H1 (cell line): ENCODE measurements at regions not wholly inside any gene's neighbourhood (a gene's known extent, or its start where the extent isn't known, plus 50 kb on each side); places are given as distances from the start of the nearest gene placed in this dataset.

Source experiments
- CHD2 ChIP-seq: IDR thresholded peaks from 2 replicates; pipeline ENCODE4 v1.6.1; 2012; ENCODE audit warnings: low read length, improper control_type of control experiment
- EP300 ChIP-seq, 2 experiments: IDR thresholded peaks; 1 replicate in 1 of 2; 2 replicates in 1 of 2; pipeline ENCODE4 v1.6.1; 2011 to 2012; ENCODE audit warnings: low read depth in 2 of 2, low read length in 2 of 2, mild to moderate bottlenecking in 2 of 2, borderline replicate concordance in 1 of 2, inconsistent platforms in 1 of 2, moderate library complexity in 1 of 2
- HDAC6 ChIP-seq: IDR thresholded peaks from one replicate; pipeline ENCODE4 v1.7.1; 2012; ENCODE audit warnings: low read depth, mild to moderate bottlenecking, inconsistent platforms, low read length, moderate library complexity
- POLR2A ChIP-seq, 2 experiments: IDR thresholded peaks; 1 replicate in 1 of 2; 2 replicates in 1 of 2; pipeline ENCODE4 v1.6.1; 2011; ENCODE audit warnings: low read depth in 2 of 2, low read length in 2 of 2, mild to moderate bottlenecking in 2 of 2; ENCODE audit errors: control extremely low read depth in 1 of 2
- RAD21 ChIP-seq, 2 experiments: IDR thresholded peaks in 1 of 2; conservative IDR thresholded peaks in 1 of 2; 2 replicates each; pipeline ENCODE4 v1.6.1; 2011; ENCODE audit warnings: low read depth in 2 of 2, low read length in 2 of 2, improper control_type of control experiment in 1 of 2, inconsistent platforms in 1 of 2, mild to moderate bottlenecking in 1 of 2, moderate library complexity in 1 of 2
- SRF ChIP-seq: IDR thresholded peaks from 2 replicates; pipeline ENCODE4 v1.6.1; 2011; ENCODE audit warnings: mild to moderate bottlenecking, low read depth, low read length, moderate library complexity
- ZNF274 ChIP-seq: IDR thresholded peaks from 2 replicates; pipeline ENCODE4 v1.7.0; 2012; ENCODE audit warnings: low read length, borderline replicate concordance; ENCODE audit errors: extremely low read depth
- TF ChIP-seq, protein P1 (sequence below), 3 experiments: IDR thresholded peaks; 1 replicate in 2 of 3; 2 replicates in 1 of 3; pipeline versions ENCODE4 v1.5.1 to v1.6.1; 2011; ENCODE audit warnings: low read length in 3 of 3, mild to moderate bottlenecking in 3 of 3, inconsistent platforms in 2 of 3, low read depth in 1 of 3, moderate library complexity in 1 of 3; ENCODE audit not compliant: insufficient read depth in 1 of 3; ENCODE audit errors: control extremely low read depth in 1 of 3
- TF ChIP-seq, protein P2 (sequence below): IDR thresholded peaks from 2 replicates; pipeline ENCODE4 v1.6.1; 2011; ENCODE audit warnings: low read length, improper control_type of control experiment

DNA sequence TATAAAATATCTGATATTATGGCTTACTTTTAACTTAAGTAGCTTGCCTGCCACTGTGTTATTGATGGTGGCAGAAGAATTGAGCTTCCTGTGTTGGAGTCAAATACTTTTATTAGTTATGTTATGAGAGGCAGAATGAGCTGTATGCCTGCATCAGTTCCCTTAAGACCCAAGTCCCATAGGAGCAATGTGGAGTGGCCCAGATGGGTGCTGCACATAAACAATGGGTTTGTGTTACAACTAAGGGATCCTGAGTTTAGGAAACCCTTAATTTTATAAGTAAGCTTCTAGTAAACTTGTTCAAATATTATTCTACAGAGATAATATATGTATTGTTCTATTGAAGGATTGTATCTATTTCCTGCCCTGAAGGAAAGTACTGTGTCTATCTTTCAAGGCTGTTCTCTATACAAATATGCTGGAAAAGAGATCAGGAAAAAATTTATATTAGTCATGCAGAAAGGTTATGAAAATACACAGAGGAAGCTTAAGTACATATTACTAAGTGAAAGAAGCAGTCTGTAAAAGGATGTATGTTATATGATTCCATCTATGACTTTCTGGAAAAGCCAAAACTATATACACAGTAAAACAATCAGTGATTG lies 2018.0 kb upstream of the PCDH20 start:
- TF ChIP-seq SRF (no peak), CHD2 (no peak), EP300 (IDR thresholded peaks at IDR 0.05; ENCODE audit: borderline replicate concordance in 1 of 2, low read depth in 2 of 2, low read length in 2 of 2) (no peak), POLR2A (IDR thresholded peaks at IDR 0.05; ENCODE audit: control extremely low read depth in 1 of 2, low read depth in 2 of 2, low read length in 2 of 2) (no peak), ZNF274 (no peak), HDAC6 (no peak), RAD21 (IDR thresholded peaks at IDR 0.05 in 1 of 2, conservative IDR thresholded peaks at IDR 0.05 in 1 of 2; ENCODE audit: low read depth in 2 of 2, low read length in 2 of 2) (no peak)
- TF ChIP-seq, protein P1, sequence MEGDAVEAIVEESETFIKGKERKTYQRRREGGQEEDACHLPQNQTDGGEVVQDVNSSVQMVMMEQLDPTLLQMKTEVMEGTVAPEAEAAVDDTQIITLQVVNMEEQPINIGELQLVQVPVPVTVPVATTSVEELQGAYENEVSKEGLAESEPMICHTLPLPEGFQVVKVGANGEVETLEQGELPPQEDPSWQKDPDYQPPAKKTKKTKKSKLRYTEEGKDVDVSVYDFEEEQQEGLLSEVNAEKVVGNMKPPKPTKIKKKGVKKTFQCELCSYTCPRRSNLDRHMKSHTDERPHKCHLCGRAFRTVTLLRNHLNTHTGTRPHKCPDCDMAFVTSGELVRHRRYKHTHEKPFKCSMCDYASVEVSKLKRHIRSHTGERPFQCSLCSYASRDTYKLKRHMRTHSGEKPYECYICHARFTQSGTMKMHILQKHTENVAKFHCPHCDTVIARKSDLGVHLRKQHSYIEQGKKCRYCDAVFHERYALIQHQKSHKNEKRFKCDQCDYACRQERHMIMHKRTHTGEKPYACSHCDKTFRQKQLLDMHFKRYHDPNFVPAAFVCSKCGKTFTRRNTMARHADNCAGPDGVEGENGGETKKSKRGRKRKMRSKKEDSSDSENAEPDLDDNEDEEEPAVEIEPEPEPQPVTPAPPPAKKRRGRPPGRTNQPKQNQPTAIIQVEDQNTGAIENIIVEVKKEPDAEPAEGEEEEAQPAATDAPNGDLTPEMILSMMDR (IDR thresholded peaks at IDR 0.05; ENCODE audit: control extremely low read depth in 1 of 3, insufficient read depth in 1 of 3, low read depth in 1 of 3, low read length in 3 of 3), result no peak
- TF ChIP-seq, protein P2, sequence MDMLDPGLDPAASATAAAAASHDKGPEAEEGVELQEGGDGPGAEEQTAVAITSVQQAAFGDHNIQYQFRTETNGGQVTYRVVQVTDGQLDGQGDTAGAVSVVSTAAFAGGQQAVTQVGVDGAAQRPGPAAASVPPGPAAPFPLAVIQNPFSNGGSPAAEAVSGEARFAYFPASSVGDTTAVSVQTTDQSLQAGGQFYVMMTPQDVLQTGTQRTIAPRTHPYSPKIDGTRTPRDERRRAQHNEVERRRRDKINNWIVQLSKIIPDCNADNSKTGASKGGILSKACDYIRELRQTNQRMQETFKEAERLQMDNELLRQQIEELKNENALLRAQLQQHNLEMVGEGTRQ, result no peak
